NCI-H524 (cell line): ENCODE measurements at regions not wholly inside any gene's neighbourhood (a gene's known extent, or its start where the extent isn't known, plus 50 kb on each side); places are given as distances from the start of the nearest gene placed in this dataset.
A peak's percentile ranks its signal among the peaks of the same experiment; 100 is the strongest.
"Not testable (repeated sequence)": the region's sequence is repeated elsewhere in the genome, so short reads cannot be mapped to it uniquely, and the experiment has no call there.

Source experiments
- DNase-seq, 2 experiments: peaks; one replicate each; lab custom pipeline; 2025; lab: John Stamatoyannopoulos, UW

DNA sequence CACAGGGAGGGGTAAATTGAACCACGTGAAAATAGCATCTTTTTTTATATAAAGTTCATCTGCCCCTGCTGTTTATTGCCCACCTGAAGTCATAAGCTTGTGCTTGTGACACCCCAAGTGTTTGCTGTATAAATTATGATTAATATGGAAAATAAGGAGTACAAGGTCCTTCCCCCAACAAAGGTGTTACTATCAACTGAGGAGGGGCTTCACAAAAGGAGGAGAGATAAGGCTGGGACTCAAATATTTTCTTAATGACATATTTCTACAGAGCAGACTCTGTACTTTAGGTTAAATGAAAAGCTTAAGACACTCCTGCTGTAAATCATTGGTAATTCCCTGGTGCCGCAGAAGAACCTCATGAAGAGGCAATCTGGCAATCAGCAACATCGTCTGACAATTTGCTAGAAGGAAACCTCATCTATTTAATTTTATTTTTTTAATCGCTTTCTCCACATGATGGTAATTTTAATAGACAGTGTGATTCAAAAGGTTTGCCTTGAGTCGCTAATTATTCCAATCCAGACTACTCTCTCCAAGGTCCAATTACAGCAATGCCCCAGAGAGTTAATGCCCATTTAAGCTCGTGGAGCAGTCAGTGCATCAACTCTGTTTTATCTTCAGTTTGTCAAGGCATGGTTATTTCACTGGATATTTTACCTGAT, 1432.4 kb downstream of the FAM181B start:
- DNase-seq = no peak

DNA sequence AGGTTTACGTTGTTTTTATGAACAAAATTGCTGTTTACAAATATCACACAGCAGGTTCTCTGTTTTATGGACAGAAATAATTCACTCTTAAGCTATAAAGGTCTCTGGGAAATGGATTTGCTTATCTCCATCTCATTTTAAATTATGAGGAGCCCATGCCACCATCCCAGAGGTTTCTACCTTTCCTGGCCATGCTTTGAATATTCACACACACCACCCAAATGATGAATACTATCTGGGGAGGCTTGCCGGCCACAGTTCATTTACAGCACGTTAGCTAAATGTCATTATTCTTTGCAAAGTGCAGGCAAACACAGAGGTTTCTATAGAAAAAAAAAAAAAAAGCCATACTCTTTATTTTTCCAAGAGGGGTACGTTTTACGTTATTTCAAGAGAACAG, 1446.7 kb downstream of the FAM181B start:
- no peak for DNase-seq

DNA sequence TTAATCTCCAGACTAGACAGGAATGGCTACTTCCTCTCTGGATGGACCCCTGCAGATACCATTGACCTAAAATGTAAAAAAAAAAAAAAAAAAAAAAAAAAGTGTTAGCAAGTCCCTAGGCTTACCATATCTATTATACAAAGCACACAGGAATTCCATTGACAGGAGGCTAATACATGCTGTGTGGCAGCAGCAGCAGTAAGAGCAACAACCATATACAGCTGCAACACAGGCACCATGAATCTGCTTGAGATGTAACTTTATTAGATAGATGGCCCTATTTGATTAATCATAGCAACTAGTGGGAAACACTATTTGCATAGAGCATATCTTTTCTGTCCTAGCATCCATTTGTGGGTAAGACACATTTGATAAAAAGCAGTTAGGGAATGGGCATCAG, 1447.1 kb downstream of the FAM181B start:
- no peak for DNase-seq

DNA sequence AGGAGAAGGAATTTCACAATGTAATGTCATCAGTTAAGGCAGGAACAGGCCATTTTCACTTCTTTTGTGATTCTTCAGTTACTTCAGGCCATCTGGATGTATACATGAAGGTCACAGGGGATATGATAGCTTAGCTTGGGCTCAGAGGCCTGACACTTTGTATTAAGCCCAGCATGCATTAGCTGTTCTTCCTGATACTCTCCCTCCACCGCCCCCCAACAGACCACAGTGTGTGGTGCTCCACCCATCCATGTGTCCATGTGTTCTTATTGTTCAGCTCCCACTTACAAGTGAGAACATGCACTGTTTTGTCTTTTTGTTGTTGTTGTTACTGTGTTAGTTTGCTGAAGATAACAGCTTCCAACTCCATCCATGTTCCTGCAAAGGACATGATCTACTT, 1453.4 kb downstream of the FAM181B start:
- not testable (repeated sequence) for DNase-seq

DNA sequence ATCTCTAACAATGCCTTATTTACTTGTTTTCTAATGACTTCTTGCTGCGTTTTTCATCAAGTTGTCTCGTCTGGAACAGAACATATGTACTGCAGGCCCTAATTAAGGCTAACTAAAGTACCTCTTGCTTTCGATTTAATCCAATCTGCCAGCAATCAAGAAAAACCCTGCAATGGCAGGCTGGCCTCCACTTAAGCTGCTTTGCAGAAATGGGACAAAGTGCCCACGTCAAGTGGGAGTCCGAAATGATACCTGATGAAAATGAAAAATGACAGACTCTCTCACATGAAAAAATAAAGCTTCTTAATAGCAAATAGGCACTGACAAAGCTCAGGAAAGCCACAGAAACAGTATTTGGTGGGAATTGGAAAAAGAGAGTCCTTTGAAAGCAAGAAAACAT, 1454.7 kb downstream of the FAM181B start:
- DNase-seq = peak; percentile 61 to 88

DNA sequence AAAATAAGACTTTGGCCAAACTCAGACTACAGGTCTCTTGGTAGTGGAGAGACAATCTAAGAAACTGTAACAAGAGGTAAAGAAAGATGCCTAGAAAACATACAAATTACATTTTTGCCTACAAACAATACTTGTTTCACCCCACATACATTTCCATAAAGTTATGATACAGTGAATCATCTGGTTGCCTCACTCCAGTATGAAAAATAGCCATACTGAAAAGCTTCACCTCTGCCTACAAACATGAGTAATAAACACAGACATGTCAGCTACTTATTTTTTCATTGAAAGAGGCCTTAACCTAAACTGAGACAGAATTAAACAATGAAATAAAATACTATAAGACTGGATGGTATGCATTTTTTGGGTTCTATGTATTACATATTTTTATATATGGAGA, 1463.0 kb downstream of the FAM181B start:
- no peak for DNase-seq

DNA sequence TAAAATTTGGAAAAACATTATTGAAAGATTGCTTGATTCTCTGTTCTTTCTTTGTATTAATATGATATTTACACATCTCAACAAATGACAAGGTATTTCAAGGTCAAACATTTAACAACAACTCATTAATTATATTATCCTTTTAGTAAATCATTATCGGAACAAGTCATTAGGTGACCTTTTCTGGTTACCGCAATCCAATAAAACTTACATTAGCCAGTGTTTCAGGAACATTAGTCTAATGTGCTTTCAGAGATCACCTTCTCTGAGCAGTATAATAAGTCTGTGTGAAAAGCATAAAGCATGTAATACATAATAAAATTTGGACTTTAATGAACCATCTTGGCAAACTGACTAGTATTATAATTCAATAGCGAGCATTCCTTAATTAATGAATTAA, 1466.4 kb downstream of the FAM181B start:
- DNase-seq = no peak

DNA sequence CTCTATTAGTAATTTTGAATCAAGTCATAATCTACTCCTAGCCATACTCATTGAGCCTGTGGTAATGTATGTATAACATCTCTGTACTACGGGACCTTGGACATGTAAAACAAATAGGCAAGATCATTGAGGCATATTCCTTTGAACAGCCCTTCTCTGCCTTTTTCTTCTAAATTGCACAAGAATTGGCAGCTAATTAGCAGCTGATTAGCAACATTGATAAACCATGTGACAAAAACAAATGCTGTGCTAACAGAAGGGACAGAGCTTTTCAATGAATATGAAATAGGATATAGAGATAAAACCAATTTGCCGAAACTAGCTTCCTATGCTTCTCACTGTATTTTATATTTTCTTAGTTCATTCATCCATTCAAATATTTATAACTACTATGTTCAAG, 1474.2 kb downstream of the FAM181B start:
- no peak for DNase-seq

DNA sequence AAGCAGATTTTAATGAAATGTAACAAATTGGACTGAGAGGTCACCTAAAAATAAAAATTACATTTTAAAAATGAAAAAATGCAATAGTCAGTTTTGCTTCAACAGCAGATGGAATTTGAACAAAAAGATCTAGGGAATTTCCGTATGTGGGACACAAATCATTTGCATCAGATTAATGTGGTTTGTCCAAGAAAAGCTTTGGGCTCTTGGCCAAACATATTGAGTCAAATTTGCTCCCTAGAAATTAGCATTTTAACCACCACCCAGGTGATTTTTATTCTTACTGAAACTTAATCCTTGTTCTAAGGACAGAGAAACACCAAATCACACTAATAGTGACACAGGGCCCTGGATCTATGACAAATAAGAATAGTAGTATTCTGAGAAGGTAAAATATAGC, 1477.8 kb downstream of the FAM181B start:
- DNase-seq = peak in 1 of 2 experiments; percentile 5

DNA sequence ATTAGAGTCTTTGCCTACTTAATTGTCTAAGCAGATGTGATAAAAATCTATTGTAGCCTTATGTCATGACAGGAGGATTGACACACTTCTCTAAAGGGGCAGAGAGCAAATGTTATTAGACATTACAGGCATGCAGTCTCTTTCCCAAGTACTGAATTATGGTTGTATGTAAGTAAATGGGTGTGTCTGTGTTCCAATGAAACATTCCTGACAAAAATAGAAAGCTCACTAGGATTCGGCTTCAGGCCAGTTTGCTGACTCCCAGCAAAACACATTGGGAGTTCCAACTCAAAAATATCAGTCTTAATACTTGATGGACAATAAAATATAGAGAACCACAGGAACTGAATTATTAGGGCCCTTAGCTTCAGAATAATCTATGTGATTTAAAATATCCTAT, 1480.4 kb downstream of the FAM181B start:
- no peak for DNase-seq

DNA sequence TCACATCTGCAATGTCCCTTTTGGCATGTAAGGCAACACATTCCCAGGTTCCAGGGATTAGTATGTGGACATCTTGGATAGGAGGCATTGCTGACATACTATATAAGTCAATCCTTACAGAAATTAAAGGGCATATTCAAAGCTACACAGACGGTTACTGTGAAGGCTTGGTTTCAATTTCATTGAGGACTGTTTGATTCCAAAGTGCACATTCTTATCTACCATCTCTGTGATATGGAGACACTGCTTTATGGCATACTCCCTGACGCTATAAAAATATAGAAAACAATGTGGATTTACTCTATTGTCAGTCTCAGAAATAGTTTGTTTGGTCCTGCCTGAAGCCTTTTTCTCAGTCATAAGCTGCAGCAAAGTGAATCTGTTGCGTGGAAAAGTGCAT, 1486.7 kb downstream of the FAM181B start:
- DNase-seq = peak in 1 of 2 experiments; percentile 31

DNA sequence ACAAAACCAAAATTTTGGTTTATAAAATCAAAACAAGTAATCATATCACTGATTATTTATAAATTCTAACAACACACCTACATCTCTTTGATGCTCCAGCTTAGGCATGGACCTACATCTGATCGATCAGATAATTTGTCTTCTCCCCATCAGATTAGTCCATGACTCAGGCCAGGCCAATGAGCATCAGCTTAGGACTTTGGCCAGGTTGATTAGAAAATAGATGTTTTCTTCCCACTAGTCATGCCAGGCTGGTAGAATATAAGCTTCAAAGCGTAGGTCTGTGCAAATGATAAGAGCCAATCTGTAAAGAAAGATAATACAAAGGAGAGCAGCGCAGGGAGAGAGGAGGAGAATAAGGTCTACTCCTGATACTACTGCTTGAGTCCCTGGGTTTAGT, 1487.9 kb downstream of the FAM181B start:
- DNase-seq = no peak

DNA sequence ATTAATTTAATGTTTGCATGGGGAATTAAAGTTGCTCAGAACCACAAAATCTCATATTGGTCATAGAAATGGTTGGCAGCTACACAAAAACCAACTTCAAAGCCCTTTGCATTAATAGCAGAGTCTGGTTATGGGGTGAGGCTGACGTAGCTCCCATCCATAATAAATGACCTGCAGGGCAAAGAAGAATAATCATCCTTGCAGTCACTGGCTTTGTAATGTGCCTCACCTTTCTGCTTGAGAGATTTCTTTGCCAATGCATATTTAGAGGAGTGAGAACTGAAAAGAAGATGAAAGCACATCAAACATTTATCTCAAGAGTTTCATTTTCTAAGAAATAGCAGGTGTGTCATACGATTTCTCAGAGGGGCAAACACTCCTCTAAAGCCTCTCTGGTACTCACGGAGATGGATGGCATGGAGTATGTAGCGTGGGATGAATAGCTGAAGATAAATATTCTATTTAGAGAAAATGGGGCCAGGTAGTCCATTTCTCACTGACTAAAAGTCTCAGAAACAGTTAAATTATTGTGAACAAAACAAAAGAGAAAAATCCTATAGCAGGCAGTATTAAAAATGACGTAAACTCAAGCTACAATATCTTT, 1491.9 kb downstream of the FAM181B start:
- no peak for DNase-seq

DNA sequence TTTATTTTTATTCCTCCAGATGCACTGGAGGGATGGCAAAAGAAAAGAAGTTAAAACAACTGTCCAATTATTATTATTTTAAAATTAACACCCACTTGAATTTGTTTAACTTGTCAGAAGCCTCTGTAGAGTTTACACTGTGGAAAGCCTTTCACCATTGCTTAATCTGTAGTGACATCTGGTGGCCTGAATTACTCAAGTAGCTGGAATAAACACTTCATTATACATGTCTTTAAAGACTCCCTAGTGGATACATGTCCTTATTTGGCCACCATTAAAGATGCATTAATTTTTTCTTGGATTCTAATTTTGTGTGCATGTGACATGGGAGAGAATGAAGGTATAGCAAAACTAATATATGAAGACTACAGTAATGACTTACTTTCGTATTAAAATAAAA, 1496.5 kb downstream of the FAM181B start:
- DNase-seq = peak; percentile 46 to 80

DNA sequence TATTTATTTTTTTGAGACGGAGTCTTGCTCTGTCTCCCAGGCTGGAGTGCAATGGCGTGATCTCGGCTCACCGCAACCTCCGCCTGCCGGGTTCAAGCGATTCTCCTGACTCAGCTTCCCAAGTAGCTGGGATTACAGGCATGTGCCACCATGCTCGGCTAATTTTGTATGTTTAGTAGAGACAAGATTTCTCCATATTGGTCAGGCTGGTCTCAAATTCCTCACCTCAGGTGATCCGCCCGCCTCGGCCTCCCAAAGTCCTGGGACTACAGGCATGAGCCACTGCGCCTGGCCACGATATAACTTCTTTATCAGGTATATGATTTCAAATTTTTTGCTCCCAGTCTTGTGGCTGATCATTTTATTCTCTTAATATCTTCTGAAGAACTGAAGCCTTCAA, 1506.3 kb downstream of the FAM181B start:
- not testable (repeated sequence) for DNase-seq

DNA sequence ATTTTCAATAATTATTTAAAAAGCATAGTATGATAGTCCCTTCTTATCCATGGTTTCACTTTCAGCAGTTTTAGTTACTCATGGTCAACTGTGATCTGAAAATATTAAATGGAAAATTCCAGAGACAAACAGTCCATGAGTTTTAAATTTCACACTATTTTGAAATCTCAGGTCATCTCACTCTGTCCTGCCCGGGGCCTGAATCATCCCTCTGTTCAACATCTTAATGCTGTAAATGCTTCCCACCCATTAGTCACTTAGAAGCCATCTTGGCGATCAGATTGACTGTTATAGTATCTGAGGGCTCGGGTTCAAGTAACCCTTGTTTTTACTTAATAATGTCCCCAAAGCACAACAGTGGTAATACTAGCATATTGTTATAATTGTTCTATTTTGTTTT, 1509.3 kb downstream of the FAM181B start:
- DNase-seq = no peak

DNA sequence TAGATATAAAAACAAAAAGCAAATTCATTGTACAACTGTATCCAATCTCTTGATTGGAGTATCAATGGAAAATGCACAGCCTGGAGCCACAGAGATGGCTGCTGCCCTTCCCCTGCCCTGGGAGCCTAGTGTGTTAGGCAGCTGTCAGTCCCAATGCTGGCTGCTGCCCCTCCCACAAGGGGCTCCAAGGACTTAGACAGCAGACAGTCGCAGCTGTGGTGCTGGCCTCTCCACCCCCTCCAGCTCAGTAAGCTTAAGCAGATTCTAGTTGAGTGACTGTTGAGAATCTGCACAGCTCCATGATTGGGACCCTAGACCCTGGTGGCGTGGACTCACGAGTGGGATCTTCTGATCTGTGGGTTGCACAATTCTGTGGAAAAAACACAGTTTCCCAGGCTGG, 1511.2 kb downstream of the FAM181B start:
- peak in 1 of 2 experiments; percentile 19 for DNase-seq

DNA sequence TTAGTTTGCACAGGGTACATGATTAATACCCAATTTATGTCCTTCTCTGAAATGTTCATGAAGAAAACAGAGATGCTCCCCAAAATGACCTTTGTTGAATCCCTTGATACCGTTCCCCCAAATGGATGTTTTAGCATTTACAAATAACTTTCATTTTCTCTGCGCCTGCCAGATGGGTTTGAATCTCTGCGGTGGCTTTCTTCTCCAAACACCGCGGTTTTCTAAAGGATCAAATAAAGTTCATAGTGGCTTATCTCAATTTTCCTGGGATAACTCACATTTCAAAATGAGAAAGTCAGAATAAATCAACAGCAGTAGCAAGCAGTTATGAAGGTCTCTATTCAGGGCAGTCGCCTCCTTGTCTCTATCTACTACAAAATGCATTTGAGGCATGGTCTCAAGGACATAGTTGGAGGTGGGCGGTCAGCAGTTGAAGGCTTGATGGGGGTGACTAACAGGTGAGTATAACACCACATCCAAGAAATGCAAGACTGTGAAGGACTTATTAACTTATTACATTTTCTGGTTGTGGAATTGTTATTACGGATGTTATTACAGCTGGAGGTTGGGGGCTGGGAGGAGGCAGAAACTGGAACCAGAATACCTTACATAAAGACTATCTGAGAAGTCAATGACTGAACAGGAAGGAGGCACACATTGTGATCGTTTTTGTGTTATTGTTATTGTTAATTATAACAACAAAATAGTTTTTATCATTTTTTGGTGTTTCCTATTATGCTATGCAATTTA, 1513.3 kb downstream of the FAM181B start:
- no peak for DNase-seq

DNA sequence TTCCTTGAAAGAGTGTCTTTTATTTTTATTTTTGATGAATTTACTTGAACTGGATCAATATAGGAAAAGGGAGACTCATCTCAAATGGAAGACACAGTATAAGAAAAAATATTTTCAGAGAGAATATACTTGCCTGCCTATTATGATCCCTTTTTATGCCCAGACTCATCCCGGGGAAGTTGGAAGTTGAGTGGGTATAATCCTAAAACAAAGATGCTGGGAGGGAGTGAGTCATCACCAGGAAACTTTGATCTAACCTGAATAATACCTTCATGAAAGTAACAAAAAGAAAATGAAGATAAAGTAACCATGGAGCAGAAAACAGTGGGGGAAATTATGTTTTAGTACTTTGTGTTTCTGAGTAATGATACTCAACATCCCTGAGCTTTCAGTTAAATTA, 1514.0 kb downstream of the FAM181B start:
- no peak for DNase-seq

DNA sequence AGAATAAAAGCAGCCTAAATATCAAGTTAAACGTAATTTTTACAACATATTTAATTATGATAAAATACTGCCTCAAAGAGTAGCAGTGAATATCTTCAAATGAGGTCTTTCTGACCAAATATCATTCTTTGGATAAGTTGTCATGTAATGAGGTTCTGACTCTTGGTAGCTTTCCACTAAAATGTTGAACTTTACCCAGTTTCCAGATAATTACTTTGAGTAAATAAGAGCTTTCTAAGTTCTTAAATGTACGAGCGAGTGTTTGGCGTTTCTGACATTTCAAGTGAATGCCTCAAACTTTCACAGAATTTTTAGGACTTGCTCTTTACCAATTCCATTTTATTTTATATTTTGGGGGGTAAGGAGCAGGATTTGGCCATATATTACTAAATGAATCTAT, 1515.2 kb downstream of the FAM181B start:
- no peak for DNase-seq

DNA sequence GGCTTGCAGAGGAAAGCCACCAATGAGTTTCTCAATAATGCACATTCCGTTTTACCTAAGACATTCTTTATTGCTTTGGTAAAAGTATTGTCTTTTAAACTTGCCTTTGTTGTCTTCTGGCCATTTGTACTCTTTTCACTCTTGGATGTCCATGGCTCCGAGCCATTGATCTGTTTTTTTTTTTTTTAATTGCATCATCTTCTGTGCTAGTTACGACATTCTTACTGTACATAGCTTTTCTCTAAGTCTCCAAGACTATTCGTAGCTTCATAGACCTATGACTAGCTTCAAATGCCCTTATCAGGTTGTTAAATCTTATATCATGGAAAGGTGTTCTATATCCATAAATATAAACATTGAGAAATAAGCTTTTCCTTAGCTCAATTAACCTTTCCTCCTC, 1522.6 kb downstream of the FAM181B start:
- no peak for DNase-seq

DNA sequence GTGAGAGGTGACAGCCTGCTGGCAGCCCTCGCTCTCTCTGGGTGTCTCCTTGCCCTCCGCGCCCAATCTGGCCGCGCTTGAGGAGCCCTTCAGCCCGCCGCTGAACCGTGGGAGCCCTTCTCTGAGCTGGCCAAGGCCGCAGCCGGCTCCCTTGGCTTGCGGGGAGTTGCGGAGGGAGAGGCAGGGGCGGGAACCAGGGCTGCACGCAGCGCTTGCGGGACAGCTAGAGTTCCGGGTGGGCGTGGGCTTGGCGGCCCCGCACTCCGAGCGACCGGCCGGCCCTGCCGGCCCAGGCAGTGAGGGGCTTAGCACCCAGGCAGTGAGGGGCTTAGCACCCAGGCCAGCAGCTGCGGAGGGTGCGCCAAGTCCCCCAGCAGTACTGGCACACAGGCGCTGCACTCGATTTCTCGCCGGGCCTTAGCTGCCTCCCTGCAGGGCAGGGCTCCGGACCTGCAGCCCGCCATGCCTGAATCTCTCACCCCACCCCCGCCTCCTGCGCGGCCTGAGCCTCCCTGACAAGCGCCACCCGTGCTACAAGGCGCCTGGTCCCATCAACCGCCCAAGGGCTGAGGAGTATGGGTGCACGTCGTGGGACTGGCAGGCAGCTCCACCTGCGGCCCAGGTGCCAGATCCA, 1526.1 kb downstream of the FAM181B start:
- no peak for DNase-seq

DNA sequence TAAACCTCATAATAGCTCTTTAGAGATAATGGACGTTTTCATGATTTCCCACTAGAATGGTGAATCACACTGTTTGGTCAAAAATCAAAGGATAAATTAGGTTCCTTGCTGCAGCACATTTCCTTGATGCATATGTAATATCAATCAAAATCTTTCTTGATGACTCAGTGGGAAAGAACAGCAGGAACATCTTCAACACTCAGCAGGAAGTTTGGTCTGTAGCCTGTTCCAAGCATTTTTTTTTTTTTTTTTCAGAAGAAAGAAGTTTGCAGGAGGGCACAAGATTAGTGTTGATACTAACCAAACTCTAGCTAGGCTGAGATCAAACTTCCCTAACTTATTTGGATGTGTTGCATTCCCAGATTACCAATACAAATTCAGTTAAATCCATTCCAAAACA, 1529.8 kb downstream of the FAM181B start:
- DNase-seq = no peak
